ENCODE measurements at regions not wholly inside any gene's neighbourhood (a gene's known extent, or its start where the extent isn't known, plus 50 kb on each side); places are given as distances from the start of the nearest gene placed in this dataset.

GRCh38 chr18:24770311-24771024, 310.0 kb downstream of the HRH4 start (continued):
- TF ChIP-seq TCF12 (IDR thresholded peaks at IDR 0.05; ENCODE audit: low read depth, low read length) (no peak), CREB1 (IDR thresholded peaks at IDR 0.05) (no peak), SIRT6 (IDR thresholded peaks at IDR 0.05; ENCODE audit: low read length) (no peak)
